CD4-positive, alpha-beta T cell treated with Interleukin-1 beta for 1 hour (primary cell): ENCODE measurements at regions not wholly inside any gene's neighbourhood (a gene's known extent, or its start where the extent isn't known, plus 50 kb on each side); places are given as distances from the start of the nearest gene placed in this dataset.
A peak's percentile ranks its signal among the peaks of the same experiment; 100 is the strongest.
"Not testable (repeated sequence)": the region's sequence is repeated elsewhere in the genome, so short reads cannot be mapped to it uniquely, and the experiment has no call there.

Experiments
- DNase-seq, 2 donors: peaks; one replicate each; pipeline ENCODE4 v3.0.0-alpha.2; 2020 to 2022

- no peak for DNase-seq
Measured at GRCh38 chr11:56876621-56877275, 112.0 kb upstream of the OR5AK2 start.

GRCh38 chr11:56855217-56855616 lies 106.7 kb upstream of the OR9G4 start:
- no peak for DNase-seq

DNA sequence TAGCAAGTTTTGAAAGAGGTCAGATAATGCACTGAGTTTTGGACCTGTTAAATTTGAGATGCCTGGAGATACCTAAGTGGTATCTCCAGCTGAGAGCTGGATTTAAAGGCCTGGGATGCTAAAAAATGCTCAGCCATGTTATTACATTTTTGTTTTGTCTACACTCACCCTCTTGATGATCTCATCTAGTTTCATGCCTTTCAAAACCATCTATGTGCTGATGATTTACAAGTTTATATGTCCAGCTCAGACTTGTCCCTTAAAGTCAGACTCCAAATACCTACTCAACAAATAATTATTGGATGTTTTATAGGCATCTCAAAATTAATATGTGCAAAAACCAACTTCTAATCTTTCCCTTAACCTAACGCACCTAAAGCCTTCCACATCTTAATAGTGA lies 103.6 kb upstream of the OR9G4 start:
- no peak for DNase-seq

DNA sequence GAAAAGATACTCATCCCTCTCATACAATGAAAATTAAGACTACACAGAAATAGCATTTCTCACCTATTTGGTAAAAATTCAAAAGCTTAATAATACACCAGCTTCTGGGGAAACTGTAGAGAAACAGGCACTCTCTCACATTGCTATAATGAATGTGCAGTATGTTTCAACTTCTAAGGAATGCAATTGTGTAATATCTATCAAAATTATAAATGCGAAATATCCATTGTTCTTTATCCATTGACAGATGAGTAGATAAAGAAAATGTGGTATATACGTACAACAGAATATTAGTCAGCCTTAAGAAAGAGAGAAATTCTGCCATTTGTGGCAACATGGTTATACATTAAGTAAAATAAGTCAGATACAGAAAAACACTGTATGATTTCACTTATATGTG lies 101.4 kb upstream of the OR9G4 start:
- no peak for DNase-seq

DNA sequence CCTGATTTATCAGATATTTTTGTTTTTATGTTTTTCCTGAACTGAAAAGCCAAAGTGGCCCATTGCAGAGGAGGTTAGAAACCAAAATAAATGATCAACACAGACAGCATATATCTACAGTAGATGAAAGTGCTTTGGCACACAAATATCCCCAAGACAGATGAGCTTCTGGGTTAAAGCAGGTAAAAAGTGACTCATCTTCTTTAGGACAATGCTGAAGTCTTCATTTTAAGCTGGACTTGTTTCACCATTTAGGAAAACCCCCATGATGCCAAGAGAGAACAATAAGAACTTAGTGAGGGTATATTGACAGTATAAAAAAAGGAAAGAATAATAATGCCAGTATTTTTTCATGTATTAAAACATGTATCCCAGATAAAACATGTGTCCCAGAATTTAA lies 100.8 kb upstream of the OR9G4 start:
- no peak for DNase-seq

- DNase-seq = no peak
Measured at GRCh38 chr11:56848141-56848809, 99.8 kb upstream of the OR9G4 start.

DNA sequence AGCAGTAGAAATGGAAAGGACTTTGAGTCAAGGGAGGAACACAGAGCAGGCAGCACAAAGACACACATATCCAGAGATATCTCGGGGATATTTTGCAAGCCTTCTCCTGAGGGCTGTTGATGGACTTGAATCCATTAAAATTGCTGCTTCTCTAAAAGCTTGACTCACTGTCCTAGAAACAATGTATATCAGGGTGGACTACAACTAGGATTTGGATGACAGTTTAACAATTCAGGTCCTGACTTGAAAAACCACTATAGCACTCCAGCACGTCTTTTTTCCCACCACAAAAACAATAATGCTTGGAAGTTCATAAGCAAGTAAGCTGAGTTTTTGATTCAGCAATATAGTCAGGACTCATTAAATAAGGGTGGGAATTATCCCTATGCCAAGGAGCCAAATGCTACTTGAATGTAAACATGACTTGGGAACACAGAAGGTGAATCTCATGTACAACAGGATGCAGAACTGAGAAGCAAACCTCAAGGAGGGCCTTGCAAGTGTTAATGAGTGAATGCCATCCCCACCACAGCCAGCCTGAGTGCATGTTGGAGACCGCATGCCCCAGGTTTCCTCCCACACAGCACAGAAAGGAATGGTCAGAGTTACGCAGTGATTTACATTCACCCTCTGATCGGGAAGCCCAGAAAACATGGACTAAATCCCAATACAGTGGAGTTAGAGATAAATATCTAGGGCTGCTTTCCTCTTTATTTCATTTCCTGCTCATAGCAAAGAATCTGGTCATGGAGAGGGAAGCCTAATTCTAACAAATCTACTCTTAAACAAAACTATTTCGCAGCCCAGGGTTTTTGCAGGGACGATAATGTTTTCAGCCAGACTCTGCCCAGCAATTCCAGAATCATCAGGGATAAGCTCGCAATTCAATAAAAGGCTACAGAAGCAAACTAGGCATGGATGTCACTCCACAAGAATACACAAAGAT lies 98.4 kb upstream of the OR9G4 start:
- DNase-seq = no peak

GRCh38 chr11:56845121-56845732 lies 96.7 kb upstream of the OR9G4 start:
- DNase-seq = no peak

- DNase-seq = no peak
Measured at GRCh38 chr11:56843816-56844215, 95.3 kb upstream of the OR9G4 start.

- DNase-seq = no peak
Measured at GRCh38 chr11:56842814-56843794, 94.6 kb upstream of the OR9G4 start.

- DNase-seq = peak in 1 of 2 donors; percentile 2
Measured at GRCh38 chr11:56841210-56841810, 92.8 kb upstream of the OR9G4 start.

- DNase-seq = not testable (repeated sequence)
Measured at GRCh38 chr11:56827357-56827756, 78.9 kb upstream of the OR9G4 start.

DNA sequence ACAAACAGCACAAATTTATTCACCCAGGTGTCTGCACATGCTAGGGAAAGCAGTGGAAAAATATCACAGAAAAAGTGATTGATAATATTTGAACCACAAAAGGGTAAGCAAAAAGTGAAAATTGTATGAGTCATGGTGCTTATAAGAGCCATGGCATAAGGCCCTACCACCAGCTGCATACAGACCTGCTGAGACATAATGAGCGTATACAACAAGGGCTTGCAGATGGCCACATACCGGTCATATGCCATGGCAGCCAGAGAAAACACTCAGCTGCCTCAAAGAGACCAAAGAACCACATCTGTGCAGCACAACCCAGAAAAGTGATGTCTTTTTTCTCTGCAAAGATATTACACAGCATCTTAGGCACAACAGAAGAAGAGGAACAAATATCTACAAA lies 71.4 kb upstream of the OR9G4 start:
- DNase-seq = no peak

GRCh38 chr11:56817661-56818060 lies 69.2 kb upstream of the OR9G4 start:
- DNase-seq = no peak

DNA sequence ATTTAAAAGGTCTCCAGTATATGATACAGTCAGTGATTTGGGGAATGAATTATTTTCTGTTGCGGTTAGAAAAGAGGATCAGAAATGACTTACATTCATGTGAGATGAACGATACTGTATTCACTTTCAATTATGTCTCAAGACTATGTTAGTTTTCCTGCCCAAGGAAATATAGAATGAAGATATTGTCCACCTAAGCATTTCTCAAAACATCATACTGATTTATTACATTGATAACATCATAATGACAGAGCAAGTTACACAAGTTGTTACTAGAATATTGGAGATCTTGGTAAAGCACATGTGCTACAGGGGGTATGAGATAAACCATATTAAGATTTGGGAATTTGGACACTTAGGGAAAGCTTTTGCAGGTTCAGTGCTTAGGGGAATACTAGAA lies 67.8 kb upstream of the OR9G4 start:
- no peak for DNase-seq

- no peak for DNase-seq
Measured at GRCh38 chr11:56808326-56808725, 59.8 kb upstream of the OR9G4 start.

DNA sequence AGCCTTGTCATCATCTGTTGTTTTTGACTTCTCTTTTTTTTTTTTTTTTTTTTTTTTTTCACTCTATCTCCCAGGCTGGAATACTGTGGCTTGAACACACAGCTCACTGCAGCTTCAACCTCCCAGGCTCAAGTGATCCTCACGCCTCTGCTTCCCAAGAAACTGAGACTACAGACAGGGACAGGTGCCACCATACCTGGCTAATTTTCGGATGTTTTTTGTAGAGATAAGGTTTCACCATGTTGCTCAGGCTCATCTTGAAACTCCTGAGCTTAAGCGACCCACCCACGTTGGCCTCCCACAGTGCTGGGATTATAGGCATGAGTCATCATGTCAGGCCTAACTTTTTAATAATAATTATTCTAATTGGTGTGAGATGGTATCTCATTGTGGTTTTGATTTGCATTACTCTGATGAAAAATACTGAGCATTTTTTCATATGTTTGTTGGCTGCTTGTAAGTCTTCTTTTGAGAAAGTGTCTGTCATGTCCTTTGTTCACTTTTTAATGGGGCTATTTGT lies 51.3 kb upstream of the OR9G4 start:
- DNase-seq = no peak
